ENCODE measurements at regions not wholly inside any gene's neighbourhood (a gene's known extent, or its start where the extent isn't known, plus 50 kb on each side); places are given as distances from the start of the nearest gene placed in this dataset.

DNA sequence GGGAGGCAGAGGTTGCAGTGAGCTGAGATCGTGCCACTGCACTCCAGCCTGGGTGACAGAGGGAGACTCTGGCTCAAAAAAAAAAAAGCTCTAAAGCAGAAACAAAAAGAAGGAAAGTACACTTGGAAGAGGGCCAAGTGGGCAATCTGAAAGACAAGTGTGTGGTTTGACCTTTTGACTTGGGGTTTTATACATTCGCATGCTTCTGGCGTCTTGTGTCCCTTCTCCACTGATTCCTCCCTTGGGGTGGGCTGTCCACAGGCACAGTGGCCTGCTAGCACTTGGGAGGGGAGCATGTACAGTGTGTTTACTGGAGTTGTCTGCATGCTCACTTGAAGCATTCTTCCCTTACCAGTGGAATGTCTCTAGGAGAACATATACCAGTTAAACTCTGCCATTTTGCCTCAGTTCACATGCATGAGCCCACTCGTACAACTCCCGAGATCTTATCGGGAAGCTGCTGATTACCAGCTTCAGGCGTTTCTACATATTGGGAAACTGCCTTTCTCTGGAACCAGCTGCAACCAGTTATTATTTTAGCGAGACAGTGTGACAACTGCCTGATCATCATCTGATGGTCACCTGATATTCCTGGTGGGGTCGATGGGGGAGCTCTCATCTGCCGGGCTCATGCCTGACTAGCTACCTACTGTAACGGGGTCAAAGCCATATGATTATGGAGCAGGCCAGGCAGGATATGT is 113.5 kb upstream of the ZNF678 start:
- no peak for DNase-seq

- peak in 2 of 5 donors; percentile 9 to 17 for DNase-seq
These were observed 114.3 kb upstream of the ZNF678 start for GRCh38 chr1:227449051-227449450.

DNA sequence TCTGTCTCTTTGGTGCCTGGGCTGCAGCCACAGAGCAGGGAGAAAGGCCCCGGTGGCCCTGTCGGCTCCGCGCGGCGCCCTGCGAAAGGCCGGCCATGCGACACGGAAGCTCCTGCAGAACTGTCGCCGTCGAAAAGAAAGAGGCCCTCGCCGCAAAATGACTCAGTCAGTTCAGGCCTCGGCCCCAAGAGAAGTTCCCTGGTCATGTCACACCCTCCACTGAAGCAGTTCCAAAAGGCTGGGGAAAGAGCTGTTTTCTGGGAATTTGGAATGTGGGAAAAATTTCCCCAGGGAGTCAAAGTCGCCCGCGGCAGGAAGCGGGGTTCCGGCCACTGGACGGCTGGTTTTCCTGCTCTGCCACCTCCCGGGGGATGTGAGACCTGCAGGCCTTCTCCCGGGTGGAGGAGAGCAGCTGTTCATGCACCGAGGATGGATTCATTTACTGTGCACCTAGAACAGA is 115.8 kb upstream of the ZNF678 start:
- DNase-seq, result no peak

GRCh38 chr1:227445746-227446145 is 117.6 kb upstream of the ZNF678 start:
- DNase-seq, result no peak

GRCh38 chr1:227445092-227445674 is 118.2 kb upstream of the ZNF678 start:
- DNase-seq, result no peak

DNA sequence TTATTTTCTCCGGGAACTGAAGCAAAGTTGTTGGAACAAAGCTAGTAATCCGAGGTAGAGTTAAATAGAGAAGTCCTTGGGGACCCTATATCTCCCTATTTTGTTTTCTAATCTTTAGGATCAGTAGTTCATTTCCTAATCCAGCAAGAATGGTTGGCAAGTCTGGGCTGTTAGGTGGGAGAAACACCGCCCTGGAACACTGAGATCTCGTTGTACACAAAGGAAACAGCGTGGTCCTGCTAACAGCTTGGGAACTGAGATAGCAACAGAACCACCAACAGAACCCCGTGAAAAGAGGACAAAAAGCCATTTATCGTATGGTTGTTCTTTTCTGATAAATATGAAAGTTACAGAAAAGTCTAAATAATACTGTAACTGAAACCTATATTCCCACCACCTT is 121.9 kb upstream of the CDC42BPA start:
- DNase-seq, result no peak

DNA sequence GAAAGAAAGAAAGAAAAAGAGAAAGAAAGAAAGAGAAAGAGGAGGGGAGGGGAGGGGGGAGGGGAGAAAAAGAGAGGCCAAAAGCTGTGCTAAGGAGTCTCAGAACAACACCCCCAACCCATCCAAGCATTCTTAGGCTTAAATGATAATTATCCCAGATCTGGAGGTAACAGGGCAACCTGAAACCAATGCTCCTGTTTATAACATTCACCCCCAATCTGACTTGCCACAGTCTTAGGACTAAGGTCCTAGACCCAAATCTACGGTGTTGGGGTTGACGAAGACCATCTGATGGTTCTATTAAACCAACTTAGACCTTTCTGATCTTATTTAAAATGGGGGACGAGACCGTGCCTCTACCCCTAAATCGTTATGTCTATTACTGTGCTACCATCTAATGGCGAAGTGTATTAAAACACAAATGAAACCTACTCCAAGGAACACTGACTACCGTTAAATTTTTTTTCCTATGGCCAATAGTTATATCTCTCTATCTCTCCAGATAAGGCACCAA is 119.3 kb upstream of the CDC42BPA start:
- no peak for DNase-seq

DNA sequence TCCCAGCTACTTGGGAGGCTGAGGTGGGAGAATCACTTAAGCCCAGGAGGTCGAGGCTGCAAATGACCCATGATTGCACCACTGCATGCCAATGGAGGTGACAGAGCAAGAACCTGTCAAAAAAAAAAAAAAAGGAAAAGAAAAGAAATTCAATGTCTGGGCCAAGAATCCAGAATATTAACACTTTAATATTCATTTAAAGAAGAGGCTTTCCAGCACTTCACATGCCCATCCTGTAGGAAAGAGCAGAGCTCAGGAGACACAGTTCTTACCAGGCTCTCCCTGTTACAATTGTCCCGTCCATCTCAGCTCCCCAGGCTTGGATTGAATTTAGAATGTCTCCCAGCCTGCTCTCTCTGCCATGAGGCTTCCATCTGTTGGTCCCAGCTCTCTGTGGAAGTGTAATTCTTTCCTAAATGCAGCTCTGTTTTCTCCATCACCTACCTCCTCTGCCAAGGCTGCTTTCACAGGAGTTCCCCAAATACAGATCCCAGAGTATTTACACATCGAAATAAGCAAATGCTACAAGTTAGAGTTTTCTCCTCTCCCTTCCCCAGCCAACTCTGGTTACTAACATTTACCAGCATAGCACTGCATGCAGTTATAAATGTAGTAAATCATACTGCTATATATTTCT is 116.6 kb upstream of the CDC42BPA start:
- no peak for DNase-seq

GRCh38 chr1:227433663-227434341 is 115.5 kb upstream of the CDC42BPA start:
- DNase-seq, result no peak

DNA sequence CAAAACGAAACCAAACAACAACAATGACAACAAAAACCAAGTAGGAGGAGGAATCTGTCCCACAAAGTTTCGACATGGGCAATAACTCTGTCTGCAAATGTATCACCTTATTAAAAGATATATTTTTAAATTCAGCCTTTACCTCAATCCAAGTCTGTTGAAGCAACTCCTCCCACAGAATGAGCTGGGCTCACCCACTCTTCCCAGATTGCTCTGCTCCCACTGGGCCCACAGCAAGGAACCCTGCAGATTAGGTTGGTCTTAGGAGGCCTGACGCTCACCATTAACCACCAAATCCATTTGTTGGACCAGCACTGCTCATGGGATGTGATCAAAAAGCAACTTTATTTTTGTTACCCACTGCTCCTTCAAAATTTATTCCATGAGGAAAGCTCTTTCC is 114.7 kb upstream of the CDC42BPA start:
- DNase-seq, result no peak

DNA sequence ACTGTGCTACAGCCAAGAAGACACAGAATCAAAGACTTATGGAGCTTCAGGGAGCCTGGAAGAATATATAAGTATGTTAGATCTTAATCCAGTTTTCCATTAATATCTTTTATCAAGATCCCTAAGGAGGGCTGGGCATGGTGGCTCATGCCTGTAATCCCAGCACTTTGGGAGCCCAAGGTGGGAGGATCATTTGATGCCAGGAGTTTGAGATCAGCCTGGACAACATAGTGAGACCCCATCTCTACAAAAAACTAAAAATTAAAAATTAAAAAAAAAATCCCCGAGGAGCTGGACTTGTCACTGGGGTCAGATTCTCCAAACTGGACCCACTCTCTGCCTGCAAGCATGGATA is 113.9 kb upstream of the CDC42BPA start:
- no peak for DNase-seq

GRCh38 chr1:227429447-227430359 is 111.4 kb upstream of the CDC42BPA start:
- DNase-seq, result no peak

GRCh38 chr1:227428803-227429202 is 110.5 kb upstream of the CDC42BPA start:
- DNase-seq, result no peak

DNA sequence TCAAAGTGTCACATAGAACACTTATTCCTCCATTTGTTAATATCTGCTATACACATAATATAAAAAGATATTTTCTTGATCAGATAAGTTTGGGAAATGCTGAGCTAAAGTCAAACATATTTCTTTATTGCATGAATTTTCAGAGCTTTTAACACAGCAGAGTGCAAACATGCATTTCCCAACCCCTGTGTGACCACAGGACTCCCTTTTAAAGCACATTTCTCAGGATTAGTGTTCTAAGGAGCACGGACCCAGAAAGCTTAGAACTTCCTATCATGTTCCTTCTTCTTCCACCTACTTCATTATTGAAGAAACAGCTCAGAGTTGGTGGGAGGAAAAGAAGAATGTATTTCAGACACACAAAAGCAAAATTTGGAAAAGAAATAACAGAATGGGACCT is 109.1 kb upstream of the CDC42BPA start:
- DNase-seq, result no peak

DNA sequence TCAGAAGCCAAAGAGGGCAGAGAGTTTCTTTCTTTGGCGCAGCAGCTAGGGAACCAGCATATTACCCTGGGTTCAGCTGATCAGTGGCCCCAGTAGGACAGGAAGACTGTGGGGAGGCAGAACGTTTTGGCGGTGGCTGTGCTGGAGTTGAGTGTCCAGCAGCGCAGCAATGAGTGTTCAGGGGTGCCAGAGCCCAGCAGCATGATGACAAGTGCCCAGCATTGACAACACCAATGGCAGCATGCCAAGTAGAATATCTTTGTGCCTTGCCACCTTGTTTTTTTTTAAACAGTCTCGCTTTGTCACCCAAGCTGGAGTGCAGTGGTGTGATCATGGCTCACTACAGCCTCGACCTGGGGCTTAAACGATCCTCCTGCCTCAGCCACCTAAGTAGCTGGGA is 106.7 kb upstream of the CDC42BPA start:
- no peak for DNase-seq

DNA sequence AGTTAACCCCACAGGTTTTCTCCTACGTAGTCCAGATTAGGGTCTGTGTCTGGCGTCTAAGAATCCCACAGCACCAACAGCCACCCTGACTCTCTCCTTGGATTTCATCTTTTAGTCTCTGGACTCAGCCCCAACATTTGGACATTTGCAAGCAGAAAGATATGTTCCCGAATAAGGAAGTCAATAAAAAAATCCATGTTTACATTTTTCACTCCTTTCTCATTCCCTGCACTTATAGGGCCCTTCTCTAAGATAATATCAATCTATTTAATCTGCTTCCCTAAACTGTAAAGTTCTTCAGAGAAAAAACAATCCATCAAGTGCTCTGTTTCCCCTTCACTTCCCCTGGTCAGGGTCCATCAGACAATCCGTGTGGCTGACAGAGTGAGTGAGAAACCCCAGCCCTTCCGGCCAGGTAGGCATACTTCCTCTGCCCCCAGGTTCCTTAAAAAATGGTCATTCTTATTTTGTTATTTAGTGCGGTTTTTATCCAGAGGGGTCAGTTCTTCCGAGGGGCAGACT is 105.9 kb upstream of the CDC42BPA start:
- DNase-seq, result no peak

- no peak for DNase-seq
These were observed 104.3 kb upstream of the CDC42BPA start for GRCh38 chr1:227422581-227422980.

GRCh38 chr1:227420147-227420546 is 101.9 kb upstream of the CDC42BPA start:
- no peak for DNase-seq

DNA sequence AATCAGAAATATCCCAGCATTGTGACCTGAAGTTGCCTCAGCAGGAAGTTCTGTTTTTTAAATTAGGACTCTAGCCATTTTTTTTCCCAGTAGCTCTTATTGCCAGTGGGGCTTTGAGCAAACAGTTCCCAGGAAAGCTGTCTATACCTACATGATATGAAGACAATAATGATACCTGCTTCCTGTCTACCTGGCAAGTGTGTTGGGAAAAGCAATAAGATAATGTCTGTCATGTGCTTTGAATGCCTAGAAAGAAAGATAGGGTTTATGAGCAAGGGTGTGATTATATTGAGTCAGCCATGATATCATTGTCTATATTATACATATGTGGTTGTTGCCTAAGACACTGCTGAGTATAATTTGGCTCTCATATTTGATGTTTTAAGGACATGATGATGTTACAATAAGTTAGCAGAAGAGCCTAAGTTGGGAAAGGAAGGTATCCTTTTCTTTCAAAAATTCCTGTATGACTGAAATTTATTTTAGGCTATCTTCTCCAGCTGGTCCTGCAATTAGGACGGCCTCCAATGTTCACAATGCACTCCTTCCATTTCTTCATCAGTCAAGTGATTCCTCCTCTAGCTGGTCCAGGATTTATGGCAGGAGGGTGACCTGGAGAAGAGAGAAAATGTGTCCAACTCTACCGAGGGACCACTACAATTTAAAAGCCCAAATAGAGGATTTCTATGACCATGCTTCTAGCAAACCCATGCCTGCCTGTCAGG is 99.6 kb upstream of the CDC42BPA start:
- no peak for DNase-seq

- DNase-seq, result no peak
These were observed 98.0 kb upstream of the CDC42BPA start for GRCh38 chr1:227416156-227416830.
